ENCODE measurements at regions not wholly inside any gene's neighbourhood (a gene's known extent, or its start where the extent isn't known, plus 50 kb on each side); places are given as distances from the start of the nearest gene placed in this dataset.

DNA sequence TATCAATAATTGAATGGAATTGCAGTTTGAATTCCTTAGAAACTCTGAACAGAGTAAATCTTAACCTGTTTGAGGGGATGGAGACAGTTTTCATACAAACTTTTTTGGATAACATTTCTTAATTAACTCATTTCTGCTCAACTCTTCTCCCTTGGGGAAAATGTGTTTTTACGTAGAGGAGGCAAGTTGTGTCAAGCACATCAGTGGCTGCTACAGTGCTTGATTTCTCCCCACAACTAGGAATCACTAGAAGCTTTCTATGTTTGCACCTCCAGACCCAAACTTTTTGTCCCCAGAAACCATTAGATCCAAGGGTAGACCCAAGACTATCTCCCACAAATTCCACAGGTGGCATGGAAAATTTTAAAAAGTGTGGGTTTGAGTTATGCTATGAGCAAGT lies 658.9 kb upstream of the FSHR start:
- no peak for TF ChIP-seq STAT1 (IDR thresholded peaks at IDR 0.05; ENCODE audit: unreplicated experiment)
- TF ChIP-seq, protein P1, sequence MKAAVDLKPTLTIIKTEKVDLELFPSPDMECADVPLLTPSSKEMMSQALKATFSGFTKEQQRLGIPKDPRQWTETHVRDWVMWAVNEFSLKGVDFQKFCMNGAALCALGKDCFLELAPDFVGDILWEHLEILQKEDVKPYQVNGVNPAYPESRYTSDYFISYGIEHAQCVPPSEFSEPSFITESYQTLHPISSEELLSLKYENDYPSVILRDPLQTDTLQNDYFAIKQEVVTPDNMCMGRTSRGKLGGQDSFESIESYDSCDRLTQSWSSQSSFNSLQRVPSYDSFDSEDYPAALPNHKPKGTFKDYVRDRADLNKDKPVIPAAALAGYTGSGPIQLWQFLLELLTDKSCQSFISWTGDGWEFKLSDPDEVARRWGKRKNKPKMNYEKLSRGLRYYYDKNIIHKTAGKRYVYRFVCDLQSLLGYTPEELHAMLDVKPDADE (IDR thresholded peaks at IDR 0.05): no peak
- TF ChIP-seq EZH2phosphoT487 (IDR thresholded peaks at IDR 0.05; ENCODE audit: unreplicated experiment): no peak
- H3K36me3 Mint-ChIP-seq (ENCODE audit: low read depth): no peaks in the 10 kb centered on the region
- Histone ChIP-seq H3K4me1 (ENCODE audit: insufficient read depth) (peaks cover 6% of the 10 kb centered on the region; the same call in 1 of the 2 replicates), H3K4me2 (no peak overlapping the region), H3K9me2 (ENCODE audit: insufficient read depth) (peaks cover 2% of the 10 kb centered on the region; the same call in 1 of the 2 replicates), H3K79me2 (replicated peaks; ENCODE audit: insufficient read depth) (no peaks in the 10 kb centered on the region), H4K20me1 (replicated peaks; ENCODE audit: insufficient read depth) (no peaks in the 10 kb centered on the region), H3K27me3 (ENCODE audit: insufficient read depth) (no peaks in the 10 kb centered on the region), H2AFZ (no peak overlapping the region; the same call in 1 of the 2 replicates), H3K36me3 (ENCODE audit: insufficient read depth) (no peaks in the 10 kb centered on the region), H3F3A (replicated peaks; ENCODE audit: low read depth) (no peaks in the 10 kb centered on the region), H3K4me3 (no peak overlapping the region), H3K27ac (ENCODE audit: low read depth) (no peak overlapping the region)
- H3K27me3 Mint-ChIP-seq (ENCODE audit: insufficient read depth, low read depth, poor library complexity): peaks cover 2% of the 10 kb centered on the region
- no peak for DNase-seq (ENCODE audit: low spot score)
- no peak for ATAC-seq
- H3K9me3 Mint-ChIP-seq: no peaks in the 10 kb centered on the region
- peaks cover 3% of the 10 kb centered on the region; the same call in 2 of the 3 replicates for H3K4me1 Mint-ChIP-seq
- no peak overlapping the region for H3K27ac Mint-ChIP-seq
- no peak overlapping the region for H3K4me3 Mint-ChIP-seq

DNA sequence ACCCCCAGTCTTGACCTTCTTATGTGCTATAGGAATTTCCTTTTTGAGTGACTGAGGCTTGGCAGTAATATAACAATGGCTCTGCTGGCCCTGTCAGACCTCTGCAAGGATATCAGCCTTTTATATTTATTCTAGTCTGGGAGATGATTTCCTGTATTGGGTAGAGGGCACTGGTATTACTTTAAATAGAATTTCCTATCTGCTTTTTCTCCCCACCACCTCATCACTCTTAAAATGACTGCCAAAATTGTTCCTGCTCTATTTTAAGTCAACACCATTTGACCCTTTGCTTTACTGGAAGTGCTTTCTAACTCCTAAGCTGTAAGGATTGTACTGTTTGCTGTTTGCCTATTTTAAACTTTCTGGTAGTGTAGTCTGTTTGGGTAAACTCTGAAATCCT lies 658.4 kb upstream of the FSHR start:
- H3K79me2 ChIP-seq (replicated peaks; ENCODE audit: insufficient read depth): no peaks in the 10 kb centered on the region
- no peak for ATAC-seq
- H3K4me1 ChIP-seq (ENCODE audit: insufficient read depth): peaks cover 6% of the 10 kb centered on the region; the same call in 1 of the 2 replicates
- no peaks in the 10 kb centered on the region for H3K36me3 ChIP-seq (ENCODE audit: insufficient read depth)
- H3K9me2 ChIP-seq (ENCODE audit: insufficient read depth): no peaks in the 10 kb centered on the region
- Mint-ChIP-seq H3K27ac (no peak overlapping the region), H3K4me3 (no peak overlapping the region), H3K4me1 (peaks cover 3% of the 10 kb centered on the region; the same call in 2 of the 3 replicates), H3K27me3 (ENCODE audit: insufficient read depth, low read depth, poor library complexity) (peaks cover 2% of the 10 kb centered on the region), H3K36me3 (ENCODE audit: low read depth) (no peaks in the 10 kb centered on the region), H3K9me3 (no peaks in the 10 kb centered on the region)
- no peaks in the 10 kb centered on the region for H3F3A ChIP-seq (replicated peaks; ENCODE audit: low read depth)
- no peak overlapping the region for H3K4me2 ChIP-seq
- H3K27me3 ChIP-seq (ENCODE audit: insufficient read depth): no peaks in the 10 kb centered on the region
- H3K4me3 ChIP-seq: no peak overlapping the region
- no peak overlapping the region; the same call in 1 of the 2 replicates for H2AFZ ChIP-seq
- no peak overlapping the region for H3K27ac ChIP-seq (ENCODE audit: low read depth)
- no peak for DNase-seq (ENCODE audit: low spot score)
- H4K20me1 ChIP-seq (replicated peaks; ENCODE audit: insufficient read depth): no peaks in the 10 kb centered on the region
- TF ChIP-seq ZNF331 (CRISPR knock-in tag; IDR thresholded peaks at IDR 0.05; ENCODE audit: low read depth) (no peak), CREB1 (CRISPR knock-in tag; IDR thresholded peaks at IDR 0.05; ENCODE audit: low read depth) (no peak), EZH2phosphoT487 (IDR thresholded peaks at IDR 0.05; ENCODE audit: unreplicated experiment) (no peak), JUNB (IDR thresholded peaks at IDR 0.05; ENCODE audit: unreplicated experiment) (no peak), ZNF114 (CRISPR knock-in tag; IDR thresholded peaks at IDR 0.05) (no peak), NANOG (IDR thresholded peaks at IDR 0.05; ENCODE audit: borderline replicate concordance) (no peak), STAT1 (IDR thresholded peaks at IDR 0.05; ENCODE audit: unreplicated experiment) (no peak)
- TF ChIP-seq, protein P2, sequence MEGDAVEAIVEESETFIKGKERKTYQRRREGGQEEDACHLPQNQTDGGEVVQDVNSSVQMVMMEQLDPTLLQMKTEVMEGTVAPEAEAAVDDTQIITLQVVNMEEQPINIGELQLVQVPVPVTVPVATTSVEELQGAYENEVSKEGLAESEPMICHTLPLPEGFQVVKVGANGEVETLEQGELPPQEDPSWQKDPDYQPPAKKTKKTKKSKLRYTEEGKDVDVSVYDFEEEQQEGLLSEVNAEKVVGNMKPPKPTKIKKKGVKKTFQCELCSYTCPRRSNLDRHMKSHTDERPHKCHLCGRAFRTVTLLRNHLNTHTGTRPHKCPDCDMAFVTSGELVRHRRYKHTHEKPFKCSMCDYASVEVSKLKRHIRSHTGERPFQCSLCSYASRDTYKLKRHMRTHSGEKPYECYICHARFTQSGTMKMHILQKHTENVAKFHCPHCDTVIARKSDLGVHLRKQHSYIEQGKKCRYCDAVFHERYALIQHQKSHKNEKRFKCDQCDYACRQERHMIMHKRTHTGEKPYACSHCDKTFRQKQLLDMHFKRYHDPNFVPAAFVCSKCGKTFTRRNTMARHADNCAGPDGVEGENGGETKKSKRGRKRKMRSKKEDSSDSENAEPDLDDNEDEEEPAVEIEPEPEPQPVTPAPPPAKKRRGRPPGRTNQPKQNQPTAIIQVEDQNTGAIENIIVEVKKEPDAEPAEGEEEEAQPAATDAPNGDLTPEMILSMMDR (conservative IDR thresholded peaks at IDR 0.05; ENCODE audit: low read depth in 2 of 2): no peak
- TF ChIP-seq, protein P1 (IDR thresholded peaks at IDR 0.05): no peak
- TF ChIP-seq, protein P3, sequence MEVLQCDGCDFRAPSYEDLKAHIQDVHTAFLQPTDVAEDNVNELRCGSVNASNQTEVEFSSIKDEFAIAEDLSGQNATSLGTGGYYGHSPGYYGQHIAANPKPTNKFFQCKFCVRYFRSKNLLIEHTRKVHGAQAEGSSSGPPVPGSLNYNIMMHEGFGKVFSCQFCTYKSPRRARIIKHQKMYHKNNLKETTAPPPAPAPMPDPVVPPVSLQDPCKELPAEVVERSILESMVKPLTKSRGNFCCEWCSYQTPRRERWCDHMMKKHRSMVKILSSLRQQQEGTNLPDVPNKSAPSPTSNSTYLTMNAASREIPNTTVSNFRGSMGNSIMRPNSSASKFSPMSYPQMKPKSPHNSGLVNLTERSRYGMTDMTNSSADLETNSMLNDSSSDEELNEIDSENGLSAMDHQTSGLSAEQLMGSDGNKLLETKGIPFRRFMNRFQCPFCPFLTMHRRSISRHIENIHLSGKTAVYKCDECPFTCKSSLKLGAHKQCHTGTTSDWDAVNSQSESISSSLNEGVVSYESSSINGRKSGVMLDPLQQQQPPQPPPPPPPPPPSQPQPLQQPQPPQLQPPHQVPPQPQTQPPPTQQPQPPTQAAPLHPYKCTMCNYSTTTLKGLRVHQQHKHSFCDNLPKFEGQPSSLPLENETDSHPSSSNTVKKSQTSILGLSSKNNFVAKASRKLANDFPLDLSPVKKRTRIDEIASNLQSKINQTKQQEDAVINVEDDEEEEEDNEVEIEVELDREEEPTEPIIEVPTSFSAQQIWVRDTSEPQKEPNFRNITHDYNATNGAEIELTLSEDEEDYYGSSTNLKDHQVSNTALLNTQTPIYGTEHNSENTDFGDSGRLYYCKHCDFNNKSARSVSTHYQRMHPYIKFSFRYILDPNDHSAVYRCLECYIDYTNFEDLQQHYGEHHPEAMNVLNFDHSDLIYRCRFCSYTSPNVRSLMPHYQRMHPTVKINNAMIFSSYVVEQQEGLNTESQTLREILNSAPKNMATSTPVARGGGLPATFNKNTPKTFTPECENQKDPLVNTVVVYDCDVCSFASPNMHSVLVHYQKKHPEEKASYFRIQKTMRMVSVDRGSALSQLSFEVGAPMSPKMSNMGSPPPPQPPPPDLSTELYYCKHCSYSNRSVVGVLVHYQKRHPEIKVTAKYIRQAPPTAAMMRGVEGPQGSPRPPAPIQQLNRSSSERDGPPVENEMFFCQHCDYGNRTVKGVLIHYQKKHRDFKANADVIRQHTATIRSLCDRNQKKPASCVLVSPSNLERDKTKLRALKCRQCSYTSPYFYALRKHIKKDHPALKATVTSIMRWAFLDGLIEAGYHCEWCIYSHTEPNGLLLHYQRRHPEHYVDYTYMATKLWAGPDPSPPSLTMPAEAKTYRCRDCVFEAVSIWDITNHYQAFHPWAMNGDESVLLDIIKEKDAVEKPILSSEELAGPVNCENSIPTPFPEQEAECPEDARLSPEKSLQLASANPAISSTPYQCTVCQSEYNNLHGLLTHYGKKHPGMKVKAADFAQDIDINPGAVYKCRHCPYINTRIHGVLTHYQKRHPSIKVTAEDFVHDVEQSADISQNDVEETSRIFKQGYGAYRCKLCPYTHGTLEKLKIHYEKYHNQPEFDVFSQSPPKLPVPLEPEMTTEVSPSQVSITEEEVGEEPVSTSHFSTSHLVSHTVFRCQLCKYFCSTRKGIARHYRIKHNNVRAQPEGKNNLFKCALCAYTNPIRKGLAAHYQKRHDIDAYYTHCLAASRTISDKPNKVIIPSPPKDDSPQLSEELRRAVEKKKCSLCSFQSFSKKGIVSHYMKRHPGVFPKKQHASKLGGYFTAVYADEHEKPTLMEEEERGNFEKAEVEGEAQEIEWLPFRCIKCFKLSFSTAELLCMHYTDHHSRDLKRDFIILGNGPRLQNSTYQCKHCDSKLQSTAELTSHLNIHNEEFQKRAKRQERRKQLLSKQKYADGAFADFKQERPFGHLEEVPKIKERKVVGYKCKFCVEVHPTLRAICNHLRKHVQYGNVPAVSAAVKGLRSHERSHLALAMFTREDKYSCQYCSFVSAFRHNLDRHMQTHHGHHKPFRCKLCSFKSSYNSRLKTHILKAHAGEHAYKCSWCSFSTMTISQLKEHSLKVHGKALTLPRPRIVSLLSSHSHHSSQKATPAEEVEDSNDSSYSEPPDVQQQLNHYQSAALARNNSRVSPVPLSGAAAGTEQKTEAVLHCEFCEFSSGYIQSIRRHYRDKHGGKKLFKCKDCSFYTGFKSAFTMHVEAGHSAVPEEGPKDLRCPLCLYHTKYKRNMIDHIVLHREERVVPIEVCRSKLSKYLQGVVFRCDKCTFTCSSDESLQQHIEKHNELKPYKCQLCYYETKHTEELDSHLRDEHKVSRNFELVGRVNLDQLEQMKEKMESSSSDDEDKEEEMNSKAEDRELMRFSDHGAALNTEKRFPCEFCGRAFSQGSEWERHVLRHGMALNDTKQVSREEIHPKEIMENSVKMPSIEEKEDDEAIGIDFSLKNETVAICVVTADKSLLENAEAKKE (CRISPR knock-in tag; IDR thresholded peaks at IDR 0.05): no peak

Data from GM23338 (cell line).